Neutrophil (primary cell): ENCODE measurements at regions not wholly inside any gene's neighbourhood (a gene's known extent, or its start where the extent isn't known, plus 50 kb on each side); places are given as distances from the start of the nearest gene placed in this dataset.

Source experiments
- H3K27ac ChIP-seq: fragments of 200-600 bp; sonication (generic); 2 replicates; pipeline ENCODE4 v1.5.1; 2016; ENCODE audit warnings: mild to moderate bottlenecking, moderate library complexity
- H3K27me3 ChIP-seq: fragments of 200-600 bp; sonication (generic); 2 replicates; pipeline ENCODE4 v1.6.0; 2016; ENCODE audit warnings: mild to moderate bottlenecking
- H3K36me3 ChIP-seq: fragments of 200-600 bp; sonication (generic); 2 replicates; pipeline ENCODE4 v1.5.1; 2017
- H3K4me1 ChIP-seq, 2 experiments: fragments of 200-600 bp in 1 of 2; sonication (generic) in 1 of 2; 1 replicate in 1 of 2; 2 replicates in 1 of 2; pipeline versions ENCODE4 v1.5.1 to v1.6.1; 2013 to 2016; ENCODE audit warnings: low read depth in 1 of 2, low read length in 1 of 2, mild to moderate bottlenecking in 1 of 2, moderate library complexity in 1 of 2; ENCODE audit not compliant: control insufficient read depth in 1 of 2, insufficient read depth in 1 of 2
- H3K4me3 ChIP-seq, 2 experiments: fragments of 200-600 bp in 1 of 2; sonication (generic) in 1 of 2; 1 replicate in 1 of 2; 2 replicates in 1 of 2; pipeline ENCODE4 v1.5.1; 2013 to 2016; ENCODE audit warnings: low read depth in 1 of 2, low read length in 1 of 2, mild to moderate bottlenecking in 1 of 2, moderate library complexity in 1 of 2
- H3K9me3 ChIP-seq: fragments of 200-600 bp; sonication (generic); 2 replicates; pipeline ENCODE4 v1.5.1; 2016
- TF ChIP-seq, protein P1 (sequence below): fragments of 200-600 bp; sonication (generic); IDR thresholded peaks from 2 replicates; pipeline ENCODE4 v1.5.1; 2016; ENCODE audit warnings: antibody characterized with exemption

DNA sequence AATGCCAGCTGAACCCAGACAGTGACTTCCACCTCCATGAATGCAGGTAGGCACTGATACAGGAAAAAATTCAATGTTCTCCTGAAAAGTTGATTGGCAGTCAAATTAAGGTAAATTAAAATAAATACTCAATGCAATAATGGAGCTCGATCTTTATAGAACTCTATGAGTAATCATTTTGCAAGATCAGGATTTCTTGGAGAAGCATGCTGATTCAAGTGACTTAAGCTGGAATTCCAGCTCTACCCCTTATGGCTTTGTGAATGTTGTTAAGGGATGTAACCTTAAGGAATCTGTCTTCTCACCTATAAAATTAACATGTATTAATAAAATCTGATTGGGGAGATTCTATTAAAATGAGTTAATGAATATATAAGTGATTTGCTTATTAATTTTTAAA, 145.1 kb downstream of the QPCT start:
- TF ChIP-seq, protein P1, sequence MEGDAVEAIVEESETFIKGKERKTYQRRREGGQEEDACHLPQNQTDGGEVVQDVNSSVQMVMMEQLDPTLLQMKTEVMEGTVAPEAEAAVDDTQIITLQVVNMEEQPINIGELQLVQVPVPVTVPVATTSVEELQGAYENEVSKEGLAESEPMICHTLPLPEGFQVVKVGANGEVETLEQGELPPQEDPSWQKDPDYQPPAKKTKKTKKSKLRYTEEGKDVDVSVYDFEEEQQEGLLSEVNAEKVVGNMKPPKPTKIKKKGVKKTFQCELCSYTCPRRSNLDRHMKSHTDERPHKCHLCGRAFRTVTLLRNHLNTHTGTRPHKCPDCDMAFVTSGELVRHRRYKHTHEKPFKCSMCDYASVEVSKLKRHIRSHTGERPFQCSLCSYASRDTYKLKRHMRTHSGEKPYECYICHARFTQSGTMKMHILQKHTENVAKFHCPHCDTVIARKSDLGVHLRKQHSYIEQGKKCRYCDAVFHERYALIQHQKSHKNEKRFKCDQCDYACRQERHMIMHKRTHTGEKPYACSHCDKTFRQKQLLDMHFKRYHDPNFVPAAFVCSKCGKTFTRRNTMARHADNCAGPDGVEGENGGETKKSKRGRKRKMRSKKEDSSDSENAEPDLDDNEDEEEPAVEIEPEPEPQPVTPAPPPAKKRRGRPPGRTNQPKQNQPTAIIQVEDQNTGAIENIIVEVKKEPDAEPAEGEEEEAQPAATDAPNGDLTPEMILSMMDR: no peak
- Histone ChIP-seq H3K4me1 (no peaks in the 10 kb centered on the region), H3K9me3 (no peaks in the 10 kb centered on the region), H3K27ac (no peak overlapping the region), H3K36me3 (no peaks in the 10 kb centered on the region), H3K4me3 (no peak overlapping the region), H3K27me3 (no peaks in the 10 kb centered on the region)

DNA sequence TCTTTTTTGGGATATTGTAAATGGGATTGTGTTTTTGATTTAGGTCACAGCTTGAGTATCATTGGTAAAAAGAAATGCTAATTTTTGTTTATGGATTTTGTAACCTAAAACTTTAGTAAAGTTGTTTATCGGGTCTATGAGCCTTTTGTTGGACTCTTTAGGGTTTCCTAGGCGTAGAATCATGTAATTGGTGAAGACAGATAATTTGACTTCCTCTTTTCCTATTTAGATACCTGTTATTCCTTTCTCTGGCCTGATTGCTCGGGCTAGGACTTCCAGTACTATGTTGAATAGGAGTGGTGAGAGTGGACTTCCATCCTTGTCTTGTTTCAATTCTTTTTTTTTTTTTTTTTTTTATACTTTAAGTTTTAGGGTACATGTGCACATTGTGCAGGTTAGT, 149.0 kb downstream of the QPCT start:
- no peak overlapping the region for H3K4me3 ChIP-seq
- H3K4me1 ChIP-seq: no peaks in the 10 kb centered on the region
- no peak overlapping the region for H3K27ac ChIP-seq

DNA sequence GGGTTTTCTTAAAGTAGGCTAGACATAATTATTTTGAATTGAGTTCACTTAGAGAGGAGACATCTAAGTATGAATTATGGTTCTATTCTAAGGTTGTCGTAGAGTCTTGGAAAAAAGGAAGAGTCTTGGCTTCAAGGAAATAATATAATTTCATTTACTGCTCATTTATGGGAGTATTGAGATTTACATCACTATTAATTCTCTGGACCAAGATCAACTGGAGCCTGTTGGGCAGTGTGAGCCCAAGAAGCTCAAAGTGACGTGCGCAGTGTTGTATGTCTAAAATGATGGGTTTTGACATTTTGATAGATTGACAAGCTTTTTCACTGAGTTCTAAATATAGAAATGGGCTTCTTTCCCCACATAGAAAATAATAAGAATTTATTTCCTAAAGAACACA, 154.7 kb downstream of the QPCT start:
- Histone ChIP-seq H3K27me3 (no peaks in the 10 kb centered on the region), H3K27ac (no peak overlapping the region)
- TF ChIP-seq, protein P1: no peak

More for the DNA sequence above, 149.0 kb downstream of the QPCT start:
- Histone ChIP-seq H3K9me3 (no peaks in the 10 kb centered on the region), H3K36me3 (no peaks in the 10 kb centered on the region), H3K27me3 (no peaks in the 10 kb centered on the region)
- TF ChIP-seq, protein P1: no peak

DNA sequence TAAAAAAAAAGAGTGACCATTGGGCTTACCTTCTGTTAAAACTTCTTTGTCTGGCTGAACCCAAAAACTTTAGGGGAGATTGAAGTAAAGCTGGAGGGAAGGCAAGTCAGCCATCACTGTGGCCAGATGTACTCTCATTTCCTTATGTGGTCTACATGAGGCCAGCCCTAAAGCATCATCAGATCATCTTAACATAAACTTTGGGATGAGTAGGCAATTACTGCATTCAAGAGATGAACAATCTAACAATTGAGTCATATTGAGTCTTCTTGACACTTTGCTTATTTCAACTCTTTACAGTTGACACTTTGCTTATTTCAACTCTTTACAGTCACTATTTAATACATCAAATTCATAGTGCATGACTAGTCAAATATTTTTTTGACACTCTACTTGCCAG, 155.6 kb downstream of the QPCT start:
- no peak overlapping the region for H3K4me3 ChIP-seq
- no peaks in the 10 kb centered on the region for H3K9me3 ChIP-seq
- H3K36me3 ChIP-seq: no peaks in the 10 kb centered on the region
- no peaks in the 10 kb centered on the region for H3K27me3 ChIP-seq
- TF ChIP-seq, protein P1: no peak
- no peak overlapping the region for H3K27ac ChIP-seq
- no peaks in the 10 kb centered on the region for H3K4me1 ChIP-seq

More for the DNA sequence above, 154.7 kb downstream of the QPCT start:
- Histone ChIP-seq H3K4me3 (no peak overlapping the region), H3K36me3 (no peaks in the 10 kb centered on the region), H3K4me1 (no peaks in the 10 kb centered on the region), H3K9me3 (no peaks in the 10 kb centered on the region)

DNA sequence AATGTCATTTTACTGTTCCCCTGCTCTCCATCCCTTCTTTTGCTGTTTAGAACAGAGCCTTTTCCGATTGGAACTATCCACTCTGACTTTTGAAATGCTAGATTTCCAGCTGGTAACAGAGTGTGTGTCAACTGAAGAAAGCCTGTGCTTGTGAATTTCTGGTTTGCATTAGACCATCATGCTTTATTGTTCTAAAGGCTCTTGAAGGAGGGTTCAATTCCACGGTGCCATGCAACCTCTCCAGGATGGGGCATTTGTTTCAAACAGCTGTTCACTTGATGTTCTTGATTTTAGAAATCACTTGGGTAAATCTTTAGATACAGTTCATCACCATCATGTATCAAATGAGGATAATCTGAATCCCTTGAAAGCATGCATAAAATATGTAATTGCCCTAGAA, 156.7 kb downstream of the QPCT start:
- Histone ChIP-seq H3K27me3 (no peaks in the 10 kb centered on the region), H3K4me3 (no peak overlapping the region), H3K36me3 (no peaks in the 10 kb centered on the region), H3K9me3 (no peaks in the 10 kb centered on the region), H3K27ac (no peak overlapping the region), H3K4me1 (no peaks in the 10 kb centered on the region)
- TF ChIP-seq, protein P1: no peak
